AG09319 (cell line): ENCODE measurements at regions not wholly inside any gene's neighbourhood (a gene's known extent, or its start where the extent isn't known, plus 50 kb on each side); places are given as distances from the start of the nearest gene placed in this dataset.

Experiments
- DNase-seq: peaks from one replicate; pipeline ENCODE4 v3.0.0-alpha.2; 2010; ENCODE audit warnings: low read depth; ENCODE audit errors: extremely low read depth
- CTCF ChIP-seq: IDR thresholded peaks from 2 replicates; pipeline ENCODE4 v1.5.1; 2011; ENCODE audit warnings: low read depth, mild to moderate bottlenecking, inconsistent platforms, low read length, moderate library complexity

- TF ChIP-seq CTCF, result no peak
- DNase-seq, result no peak
Measured at GRCh38 chr10:9096288-9096687, 1041.8 kb downstream of the GATA3 start.

GRCh38 chr10:9097206-9097990 is 1042.9 kb downstream of the GATA3 start:
- no peak for DNase-seq
- no peak for TF ChIP-seq CTCF

- TF ChIP-seq CTCF, result no peak
- no peak for DNase-seq
Measured at GRCh38 chr10:9097991-9098306, 1043.5 kb downstream of the GATA3 start.

- no peak for TF ChIP-seq CTCF
Measured at GRCh38 chr10:9102026-9102425, 1047.5 kb downstream of the GATA3 start.

GRCh38 chr10:9103301-9103700 is 1048.8 kb downstream of the GATA3 start:
- no peak for TF ChIP-seq CTCF
- no peak for DNase-seq

More at GRCh38 chr10:9102026-9102425, 1047.5 kb downstream of the GATA3 start:
- no peak for DNase-seq

- TF ChIP-seq CTCF, result no peak
- DNase-seq, result no peak
Measured at GRCh38 chr10:9111976-9112375, 1057.5 kb downstream of the GATA3 start.

GRCh38 chr10:9126728-9127127 is 1072.2 kb downstream of the GATA3 start:
- no peak for TF ChIP-seq CTCF

More at GRCh38 chr10:9126728-9127127, 1072.2 kb downstream of the GATA3 start:
- DNase-seq, result no peak
